ENCODE measurements at regions not wholly inside any gene's neighbourhood (a gene's known extent, or its start where the extent isn't known, plus 50 kb on each side); places are given as distances from the start of the nearest gene placed in this dataset.

GRCh38 chr5:82749461-82749820 lies 327.8 kb downstream of the TMEM167A start:
- Histone ChIP-seq H3K9me3 (replicated peaks; ENCODE audit: control insufficient read depth, insufficient read depth, low read depth, low read length) (no peaks in the 10 kb centered on the region), H3K79me2 (ENCODE audit: control insufficient read depth, insufficient read depth, low read length) (no peaks in the 10 kb centered on the region), H3K27me3 (ENCODE audit: control insufficient read depth in 2 of 2, insufficient read depth in 2 of 2, low read length in 2 of 2) (peaks cover 0 to 11% of the 10 kb centered on the region in 2 experiments; a peak in 2 of 5 replicates), H2AFZ (ENCODE audit: low read depth, low read length) (no peak overlapping the region), H4K20me1 (replicated peaks; ENCODE audit: control insufficient read depth, insufficient read depth, low read length) (no peaks in the 10 kb centered on the region), H3K27ac (ENCODE audit: extremely low read depth, low read depth, low read length) (no peak overlapping the region), H3K4me3 (no peak overlapping the region), H3K36me3 (ENCODE audit: control insufficient read depth, insufficient read depth, low read length) (no peaks in the 10 kb centered on the region), H3K9ac (ENCODE audit: insufficient read depth in 1 of 2, low read depth in 2 of 2, low read length in 2 of 2) (no peak overlapping the region), H3K4me2 (ENCODE audit: insufficient read depth, low read length) (no peak overlapping the region), H3K4me1 (replicated peaks in 1 of 2; ENCODE audit: control insufficient read depth in 2 of 2, insufficient read depth in 2 of 2, low read length in 2 of 2) (no peaks in the 10 kb centered on the region), H3K9me1 (ENCODE audit: control insufficient read depth, insufficient read depth, low read length) (no peaks in the 10 kb centered on the region)
- FAIRE-seq (no peak), DNase-seq (ENCODE audit: extremely low read depth in 1 of 4, low spot score in 3 of 4) (no peak), ATAC-seq (no peak)
- TF ChIP-seq CREM (IDR thresholded peaks at IDR 0.05; ENCODE audit: low read depth) (no peak), SMARCB1 (IDR thresholded peaks at IDR 0.05; ENCODE audit: insufficient read length, low read depth) (no peak), DMBX1 (CRISPR knock-in tag; IDR thresholded peaks at IDR 0.05; ENCODE audit: borderline replicate concordance) (no peak), BMI1 (IDR thresholded peaks at IDR 0.05; ENCODE audit: low read length) (no peak), ZNF592 (IDR thresholded peaks at IDR 0.05) (no peak), MCM5 (IDR thresholded peaks at IDR 0.05; ENCODE audit: low read depth) (no peak), MCM7 (IDR thresholded peaks at IDR 0.05) (no peak), MAZ (CRISPR knock-in tag; conservative IDR thresholded peaks at IDR 0.05 in 1 of 2, IDR thresholded peaks at IDR 0.05 in 1 of 2) (no peak), ZSCAN32 (CRISPR knock-in tag; IDR thresholded peaks at IDR 0.05) (no peak)
- POLR2A ChIA-PET: no interaction called here
- 0% methylated on average over 5 of the region's 5 CpGs for WGBS (ENCODE audit: insufficient coverage, low coverage, missing lambda C conversion rate)
- CTCF ChIA-PET (ENCODE audit: low intra/inter-chr PET ratio): no interaction called here
- no TSS peak for BruUV-seq (replicated peaks)
- intact Hi-C loops (cut with micrococcal nuclease) (no loop called here), in situ Hi-C loops (cut with MboI) (no loop called here)
